ENCODE measurements at regions not wholly inside any gene's neighbourhood (a gene's known extent, or its start where the extent isn't known, plus 50 kb on each side); places are given as distances from the start of the nearest gene placed in this dataset.

GRCh38 chr20:48153103-48153502, 367.8 kb upstream of the SULF2 start:
- TF ChIP-seq, protein P1, sequence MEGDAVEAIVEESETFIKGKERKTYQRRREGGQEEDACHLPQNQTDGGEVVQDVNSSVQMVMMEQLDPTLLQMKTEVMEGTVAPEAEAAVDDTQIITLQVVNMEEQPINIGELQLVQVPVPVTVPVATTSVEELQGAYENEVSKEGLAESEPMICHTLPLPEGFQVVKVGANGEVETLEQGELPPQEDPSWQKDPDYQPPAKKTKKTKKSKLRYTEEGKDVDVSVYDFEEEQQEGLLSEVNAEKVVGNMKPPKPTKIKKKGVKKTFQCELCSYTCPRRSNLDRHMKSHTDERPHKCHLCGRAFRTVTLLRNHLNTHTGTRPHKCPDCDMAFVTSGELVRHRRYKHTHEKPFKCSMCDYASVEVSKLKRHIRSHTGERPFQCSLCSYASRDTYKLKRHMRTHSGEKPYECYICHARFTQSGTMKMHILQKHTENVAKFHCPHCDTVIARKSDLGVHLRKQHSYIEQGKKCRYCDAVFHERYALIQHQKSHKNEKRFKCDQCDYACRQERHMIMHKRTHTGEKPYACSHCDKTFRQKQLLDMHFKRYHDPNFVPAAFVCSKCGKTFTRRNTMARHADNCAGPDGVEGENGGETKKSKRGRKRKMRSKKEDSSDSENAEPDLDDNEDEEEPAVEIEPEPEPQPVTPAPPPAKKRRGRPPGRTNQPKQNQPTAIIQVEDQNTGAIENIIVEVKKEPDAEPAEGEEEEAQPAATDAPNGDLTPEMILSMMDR (IDR thresholded peaks at IDR 0.05; ENCODE audit: low read depth, low read length, poor library complexity, severe bottlenecking) = no peak
- TF ChIP-seq EZH2phosphoT487 (IDR thresholded peaks at IDR 0.05; ENCODE audit: borderline replicate concordance, low read length) = no peak
